Endothelial cell of umbilical vein (primary cell): ENCODE measurements at regions not wholly inside any gene's neighbourhood (a gene's known extent, or its start where the extent isn't known, plus 50 kb on each side); places are given as distances from the start of the nearest gene placed in this dataset.

Source experiments
- BruUV-seq: library from RNA; stranded (reverse); fragments of 400-500 nt; replicated peaks from 2 replicates; lab custom pipeline; 2021; lab: Mats Ljungman, UMichigan
- CTCF ChIA-PET: fragments of 300-600, 350-600 bp; sonication (Branson Sonifier 250); formaldehyde crosslinking; loops from one replicate; lab custom pipeline; 2021; ENCODE audit warnings: antibody characterized with exemption, inconsistent platforms; lab: Charles Lee
- POLR2A ChIA-PET: fragments of 300-600, 350-600 bp; sonication (Branson Sonifier 250); formaldehyde crosslinking; loops from one replicate; lab custom pipeline; 2021; ENCODE audit warnings: antibody characterized with exemption, inconsistent platforms; lab: Charles Lee
- DNase-seq: peaks from one replicate; pipeline ENCODE4 v3.0.0-alpha.2; 2011; ENCODE audit warnings: low read depth, low spot score
- FAIRE-seq: peaks from 2 replicates; lab custom pipeline; 2011; peaks lifted over from hg19 to GRCh38; lab: Jason Lieb, UNC
- H2AFZ ChIP-seq: 2 replicates; pipeline ENCODE4 v1.6.0; 2012; ENCODE audit warnings: low read depth, low read length, control low read depth, inconsistent platforms
- H3K27ac ChIP-seq: 2 replicates; pipeline ENCODE4 v1.5.1; 2011; ENCODE audit warnings: low read depth, mild to moderate bottlenecking, control low read depth, low read length, moderate library complexity; ENCODE audit not compliant: insufficient read depth
- H3K27me3 ChIP-seq, 2 experiments: 2 replicates each; pipeline versions ENCODE4 v1.6.0 to v1.6.1; 2011; ENCODE audit warnings: low read length in 2 of 2, mixed read lengths in 1 of 2; ENCODE audit not compliant: control insufficient read depth in 2 of 2, insufficient read depth in 2 of 2
- H3K36me3 ChIP-seq, 2 experiments: 2 replicates in 1 of 2; 3 replicates in 1 of 2; pipeline ENCODE4 v1.5.1; 2011; ENCODE audit warnings: low read length in 2 of 2, mild to moderate bottlenecking in 1 of 2, moderate library complexity in 1 of 2; ENCODE audit not compliant: control insufficient read depth in 2 of 2, insufficient read depth in 2 of 2; ENCODE audit errors: extremely low read depth in 1 of 2
- H3K4me1 ChIP-seq: 3 replicates; pipeline ENCODE4 v1.5.1; 2011; ENCODE audit warnings: mild to moderate bottlenecking, low read length; ENCODE audit not compliant: control insufficient read depth, insufficient read depth; ENCODE audit errors: extremely low read depth
- H3K4me2 ChIP-seq: 2 replicates; pipeline ENCODE4 v1.6.1; 2011; ENCODE audit warnings: low read length, control low read depth, mixed read lengths; ENCODE audit not compliant: insufficient read depth
- H3K4me3 ChIP-seq, 3 experiments: fragments of 200-600 bp in 1 of 3; sonication (generic), shearing (Covaris generic) in 1 of 3; replicated peaks in 1 of 3; 2 replicates each; pipeline ENCODE4 v1.5.1; 2011 to 2016; ENCODE audit warnings: control low read depth in 3 of 3, low read length in 3 of 3, mild to moderate bottlenecking in 2 of 3, inconsistent platforms in 1 of 3, low read depth in 1 of 3, moderate library complexity in 1 of 3; ENCODE audit not compliant: insufficient read depth in 1 of 3
- H3K79me2 ChIP-seq: 2 replicates; pipeline ENCODE4 v1.6.0; 2012; ENCODE audit warnings: low read length, inconsistent platforms; ENCODE audit not compliant: control insufficient read depth, insufficient read depth
- H3K9ac ChIP-seq: replicated peaks from 2 replicates; pipeline ENCODE3; 2011; ENCODE audit warnings: low read length, control low read depth; ENCODE audit not compliant: insufficient read depth; ENCODE audit errors: extremely low read depth
- H3K9me1 ChIP-seq: replicated peaks from 3 replicates; pipeline ENCODE4 v1.6.0; 2011; ENCODE audit warnings: mild to moderate bottlenecking, low read length; ENCODE audit not compliant: control insufficient read depth, insufficient read depth; ENCODE audit errors: extremely low read depth
- H3K9me3 ChIP-seq: replicated peaks from 2 replicates; pipeline ENCODE4 v1.5.1; 2012; ENCODE audit warnings: low read length, inconsistent platforms; ENCODE audit not compliant: control insufficient read depth, insufficient read depth
- H4K20me1 ChIP-seq: replicated peaks from 2 replicates; pipeline ENCODE3; 2011; ENCODE audit warnings: mild to moderate bottlenecking, low read length; ENCODE audit not compliant: control insufficient read depth, insufficient read depth; ENCODE audit errors: extremely low read depth
- CTCF ChIP-seq, 2 donors: IDR thresholded peaks; 1 replicate in 1 of 2; 2 replicates in 1 of 2; pipeline ENCODE4 v1.5.1; 2011; ENCODE audit warnings: low read length in 2 of 2, mild to moderate bottlenecking in 2 of 2, moderate library complexity in 2 of 2, control low read depth in 1 of 2, inconsistent platforms in 1 of 2, low read depth in 1 of 2; ENCODE audit not compliant: insufficient read depth in 1 of 2; ENCODE audit errors: extremely low read depth in 1 of 2
- EZH2 ChIP-seq: IDR thresholded peaks from 2 replicates; pipeline ENCODE4 v1.6.1; 2012; ENCODE audit warnings: borderline replicate concordance, low read depth, mild to moderate bottlenecking, moderate library complexity, low read length, inconsistent platforms; ENCODE audit not compliant: severe bottlenecking
- FOS ChIP-seq: IDR thresholded peaks from 2 replicates; pipeline ENCODE4 v1.6.1; 2011; ENCODE audit warnings: mild to moderate bottlenecking, low read length, moderate library complexity, borderline replicate concordance; ENCODE audit not compliant: insufficient read depth
- GATA2 ChIP-seq: IDR thresholded peaks from 2 replicates; pipeline ENCODE4 v1.7.0; 2011; ENCODE audit warnings: low read depth, mild to moderate bottlenecking, moderate library complexity, mixed read lengths, low read length; ENCODE audit not compliant: insufficient read length, insufficient read depth
- JUN ChIP-seq: IDR thresholded peaks from 2 replicates; pipeline ENCODE4 v1.6.1; 2011; ENCODE audit warnings: borderline replicate concordance, low read depth; ENCODE audit not compliant: insufficient read length, insufficient read depth
- MAX ChIP-seq: IDR thresholded peaks from 2 replicates; pipeline ENCODE4 v1.6.1; 2011; ENCODE audit not compliant: insufficient read depth, insufficient read length
- MYC ChIP-seq: IDR thresholded peaks from one replicate; pipeline ENCODE4 v1.6.1; 2011; ENCODE audit warnings: mild to moderate bottlenecking, low read depth, low read length
- POLR2A ChIP-seq: IDR thresholded peaks from 2 replicates; pipeline ENCODE4 v1.6.1; 2012; ENCODE audit warnings: low read depth, mild to moderate bottlenecking, control low read depth, low read length
- POLR2AphosphoS5 ChIP-seq: IDR thresholded peaks from 2 replicates; pipeline ENCODE4 v1.6.1; 2012; ENCODE audit warnings: low read depth, mild to moderate bottlenecking, control low read depth, low read length, moderate library complexity; ENCODE audit not compliant: insufficient read depth
- dilution Hi-C: fragments of 300-500 bp; cut with MboI; formaldehyde crosslinking; loops from one replicate; pipeline ENCODE4 v1.15.0; 2019; ENCODE audit warnings: low sequenced_read_pairs; ENCODE audit not compliant: extremely low pct_ligation_motif_present
- intact Hi-C: fragments of 100-400 bp; cut with micrococcal nuclease; formaldehyde crosslinking; loops from one replicate; pipeline ENCODE4 v1.10.0; 2022

DNA sequence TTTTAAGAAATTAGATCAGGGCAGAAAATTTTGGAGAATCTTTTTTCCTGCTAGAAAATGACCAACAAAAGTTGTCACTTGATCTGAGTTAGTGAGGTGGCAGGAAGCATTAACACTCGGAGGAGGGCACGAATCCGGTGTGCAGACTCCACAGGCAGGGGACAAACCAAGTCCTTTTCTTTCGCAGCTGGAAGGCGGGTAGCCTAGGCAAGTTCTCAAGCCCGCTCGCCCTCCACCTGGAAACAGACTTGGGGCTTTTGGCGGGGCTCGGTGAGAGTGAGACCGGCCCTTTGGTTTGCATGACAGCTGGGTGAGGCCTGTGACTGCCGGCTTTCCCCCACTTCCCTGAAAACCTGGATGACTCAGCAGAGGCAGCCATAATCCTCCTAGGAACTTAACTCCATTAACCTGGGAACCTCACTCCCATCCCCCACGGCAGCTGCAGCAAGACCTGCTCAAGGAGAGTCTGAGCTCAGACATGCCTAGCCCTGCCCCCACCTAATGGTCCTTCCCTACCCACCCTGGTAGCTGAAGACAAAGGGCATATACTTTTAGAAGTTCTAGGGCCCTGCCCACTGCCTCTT lies 134.8 kb downstream of the MFSD1 start:
- BruUV-seq = no TSS peak
- no peak overlapping the region for H3K4me2 ChIP-seq

DNA sequence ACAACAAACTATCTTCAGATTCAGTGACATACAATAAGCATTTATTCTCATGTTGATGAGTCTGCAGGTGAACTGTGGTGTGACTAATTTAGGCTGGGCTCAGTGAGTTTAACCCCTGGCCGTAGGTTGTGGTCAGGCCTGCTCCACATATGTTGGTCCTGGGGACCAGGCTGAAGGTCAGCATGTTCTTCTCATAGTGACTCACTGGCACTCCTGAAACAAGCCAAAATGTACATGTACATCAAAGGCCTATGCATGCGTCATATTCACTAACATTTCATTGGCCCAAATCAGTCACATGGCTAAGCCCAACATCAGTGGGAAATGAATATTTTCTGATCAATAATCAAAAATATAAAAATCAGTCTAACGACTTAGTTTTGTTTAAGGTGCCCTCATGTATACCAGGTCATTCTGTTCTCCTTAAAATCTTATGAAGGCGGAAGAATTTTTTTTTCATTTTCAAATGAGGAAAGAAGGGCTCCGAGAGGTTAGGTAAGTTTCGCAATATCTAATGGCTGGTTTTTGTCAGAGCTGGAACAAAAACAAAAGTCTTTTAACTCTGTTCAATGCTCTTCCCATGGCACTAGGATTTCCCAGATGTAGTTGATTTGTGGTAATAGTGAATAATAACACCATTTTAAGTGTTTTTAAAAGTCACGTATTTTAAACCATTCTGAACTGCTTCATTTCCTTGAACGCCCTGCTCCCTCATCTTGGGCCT lies 148.5 kb downstream of the MFSD1 start:
- no peaks in the 10 kb centered on the region for H3K79me2 ChIP-seq
- TF ChIP-seq POLR2AphosphoS5 = no peak
- no peak for TF ChIP-seq MYC
- TF ChIP-seq MAX = no peak
- no peak for TF ChIP-seq GATA2
- no peak for TF ChIP-seq POLR2A
- TF ChIP-seq CTCF (IDR thresholded peaks at IDR 0.05; ENCODE audit: extremely low read depth in 1 of 2, insufficient read depth in 1 of 2, low read depth in 1 of 2, low read length in 2 of 2) = no peak
- no peak for TF ChIP-seq FOS
- TF ChIP-seq EZH2 = no peak
- TF ChIP-seq JUN = no peak
- H3K27me3 ChIP-seq = no peaks in the 10 kb centered on the region
- H3K4me1 ChIP-seq = no peaks in the 10 kb centered on the region
- BruUV-seq = no TSS peak
- H3K9ac ChIP-seq = no peak overlapping the region
- H3K9me1 ChIP-seq = no peaks in the 10 kb centered on the region
- H2AFZ ChIP-seq = no peak overlapping the region
- H3K36me3 ChIP-seq = no peaks in the 10 kb centered on the region
- ChIA-PET POLR2A (no interaction called here), CTCF (no interaction called here)
- intact Hi-C loops (no loop called here), dilution Hi-C loops (no loop called here)
- FAIRE-seq = no peak
- H3K4me3 ChIP-seq = no peak overlapping the region
- H3K27ac ChIP-seq = no peak overlapping the region
- H3K4me2 ChIP-seq = no peak overlapping the region
- H4K20me1 ChIP-seq = no peaks in the 10 kb centered on the region
- no peaks in the 10 kb centered on the region for H3K9me3 ChIP-seq
- DNase-seq = no peak

More for the DNA sequence above, 134.8 kb downstream of the MFSD1 start:
- Histone ChIP-seq H3K79me2 (no peaks in the 10 kb centered on the region), H3K9me1 (no peaks in the 10 kb centered on the region), H3K36me3 (no peaks in the 10 kb centered on the region), H3K4me1 (no peaks in the 10 kb centered on the region), H4K20me1 (no peaks in the 10 kb centered on the region), H2AFZ (no peak overlapping the region), H3K4me3 (no peak overlapping the region), H3K27me3 (no peaks in the 10 kb centered on the region), H3K9me3 (no peaks in the 10 kb centered on the region), H3K9ac (no peak overlapping the region), H3K27ac (no peak overlapping the region)
- intact Hi-C loops = no loop called here
- no peak for TF ChIP-seq JUN
- CTCF ChIA-PET = interaction anchor here (0.8 kb wide), 1 partner anchor 19 kb away, joined by 3 read pairs; no protein-coding TSS in a partner anchor
- DNase-seq (no peak), FAIRE-seq (no peak)
- dilution Hi-C loops = no loop called here
- POLR2A ChIA-PET = no interaction called here
